ENCODE measurements at regions not wholly inside any gene's neighbourhood (a gene's known extent, or its start where the extent isn't known, plus 50 kb on each side); places are given as distances from the start of the nearest gene placed in this dataset.

DNA sequence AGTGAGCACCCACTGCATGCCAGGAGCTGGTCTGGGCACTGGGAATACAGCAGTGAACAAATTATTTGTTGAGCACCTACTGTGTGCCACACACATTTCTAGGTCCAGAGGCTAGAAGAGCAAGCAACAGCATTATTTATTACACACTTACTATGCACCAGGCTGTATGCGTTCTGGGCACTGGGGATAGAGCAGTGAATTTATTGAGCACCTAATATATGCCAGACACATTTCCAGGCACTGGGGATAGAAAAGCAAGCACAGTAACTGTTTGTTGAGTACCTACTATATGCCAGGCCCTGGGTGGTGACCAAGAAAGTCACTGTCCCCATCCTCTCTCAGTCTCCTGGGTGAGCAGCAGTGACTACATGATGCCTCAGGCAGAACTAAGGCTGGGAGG is 107.5 kb upstream of the NCOR2 start:
- TF ChIP-seq, protein P1, sequence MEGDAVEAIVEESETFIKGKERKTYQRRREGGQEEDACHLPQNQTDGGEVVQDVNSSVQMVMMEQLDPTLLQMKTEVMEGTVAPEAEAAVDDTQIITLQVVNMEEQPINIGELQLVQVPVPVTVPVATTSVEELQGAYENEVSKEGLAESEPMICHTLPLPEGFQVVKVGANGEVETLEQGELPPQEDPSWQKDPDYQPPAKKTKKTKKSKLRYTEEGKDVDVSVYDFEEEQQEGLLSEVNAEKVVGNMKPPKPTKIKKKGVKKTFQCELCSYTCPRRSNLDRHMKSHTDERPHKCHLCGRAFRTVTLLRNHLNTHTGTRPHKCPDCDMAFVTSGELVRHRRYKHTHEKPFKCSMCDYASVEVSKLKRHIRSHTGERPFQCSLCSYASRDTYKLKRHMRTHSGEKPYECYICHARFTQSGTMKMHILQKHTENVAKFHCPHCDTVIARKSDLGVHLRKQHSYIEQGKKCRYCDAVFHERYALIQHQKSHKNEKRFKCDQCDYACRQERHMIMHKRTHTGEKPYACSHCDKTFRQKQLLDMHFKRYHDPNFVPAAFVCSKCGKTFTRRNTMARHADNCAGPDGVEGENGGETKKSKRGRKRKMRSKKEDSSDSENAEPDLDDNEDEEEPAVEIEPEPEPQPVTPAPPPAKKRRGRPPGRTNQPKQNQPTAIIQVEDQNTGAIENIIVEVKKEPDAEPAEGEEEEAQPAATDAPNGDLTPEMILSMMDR (conservative IDR thresholded peaks at IDR 0.05) = no peak
- no peak for TF ChIP-seq EZH2 (IDR thresholded peaks at IDR 0.05; ENCODE audit: low read depth)
